HepG2 (cell line): ENCODE measurements at regions not wholly inside any gene's neighbourhood (a gene's known extent, or its start where the extent isn't known, plus 50 kb on each side); places are given as distances from the start of the nearest gene placed in this dataset.

Source experiments
- ATAC-seq: fragments of 200-7000 bp; cut with Tn5 transposase; 3 replicates; pipeline ENCODE4 v1.9.1; 2020; ENCODE audit warnings: mild to moderate bottlenecking, moderate library complexity
- BruUV-seq: library from RNA; stranded (reverse); fragments of 400-500 nt; replicated peaks from 2 replicates; lab custom pipeline; 2021; lab: Mats Ljungman, UMichigan
- CTCF ChIA-PET: fragments of 300-600 bp; formaldehyde crosslinking; extraction: SDS; loops from one replicate; lab custom pipeline; 2021; ENCODE audit warnings: low total read pairs, inconsistent platforms, low intra/inter-chr PET ratio; lab: Yijun Ruan, JAX
- POLR2A ChIA-PET: fragments of 350-600 bp; sonication (Branson Sonifier 250); formaldehyde crosslinking; loops from one replicate; lab custom pipeline; 2020; ENCODE audit warnings: antibody characterized with exemption, inconsistent platforms; lab: Yijun Ruan, JAX
- DNase-seq: peaks from one replicate; pipeline ENCODE4 v3.0.0-alpha.2; 2015; ENCODE audit warnings: low spot score
- FAIRE-seq: peaks from 3 replicates; lab custom pipeline; 2011; peaks lifted over from hg19 to GRCh38; lab: Jason Lieb, UNC
- H2AFZ ChIP-seq: one replicate; pipeline ENCODE4 v1.6.1; 2011; ENCODE audit warnings: low read length, inconsistent platforms
- H3K27ac ChIP-seq: fragments of 300-600 bp; 3 replicates; pipeline ENCODE4 v1.8.0; 2011; ENCODE audit warnings: mixed run types, mild to moderate bottlenecking, mixed read lengths, low read length, inconsistent platforms; ENCODE audit not compliant: insufficient read depth; ENCODE audit errors: extremely low read length
- H3K27me3 ChIP-seq, 2 experiments: fragments of 200-600 bp in 1 of 2; 2 replicates in 1 of 2; 3 replicates in 1 of 2; pipeline versions ENCODE4 v1.6.0 to v1.8.0; 2011; ENCODE audit warnings: low read length in 2 of 2, mild to moderate bottlenecking in 2 of 2, moderate library complexity in 2 of 2, inconsistent platforms in 1 of 2; ENCODE audit not compliant: insufficient read depth in 2 of 2, control insufficient read depth in 1 of 2
- H3K36me3 ChIP-seq, 2 experiments: fragments of 200-600 bp in 1 of 2; replicated peaks in 1 of 2; 2 replicates in 1 of 2; 3 replicates in 1 of 2; pipeline versions ENCODE4 v1.5.1 to v1.8.0; 2011; ENCODE audit warnings: low read length in 2 of 2, inconsistent platforms in 1 of 2; ENCODE audit not compliant: insufficient read depth in 2 of 2, control insufficient read depth in 1 of 2
- H3K4me1 ChIP-seq: 2 replicates; pipeline ENCODE4 v1.5.1; 2012; ENCODE audit warnings: low read length, inconsistent platforms; ENCODE audit not compliant: insufficient read depth
- H3K4me2 ChIP-seq: 2 replicates; pipeline ENCODE4 v1.6.0; 2011; ENCODE audit warnings: low read depth, low read length, inconsistent platforms
- H3K4me3 ChIP-seq, 3 experiments: fragments of 200-600 bp in 1 of 3; sonication (generic), shearing (Covaris generic) in 1 of 3; replicated peaks in 1 of 3; 2 replicates each; pipeline ENCODE4 v1.5.1; 2011 to 2016; ENCODE audit warnings: low read length in 3 of 3, inconsistent platforms in 2 of 3, low read depth in 2 of 3, mild to moderate bottlenecking in 2 of 3, control low read depth in 1 of 3, mixed read lengths in 1 of 3; ENCODE audit not compliant: insufficient read depth in 1 of 3
- H3K79me2 ChIP-seq: one replicate; pipeline ENCODE4 v1.6.1; 2011; ENCODE audit warnings: low read length, inconsistent platforms; ENCODE audit not compliant: insufficient read depth
- H3K9ac ChIP-seq: 2 replicates; pipeline ENCODE4 v1.6.0; 2011; ENCODE audit warnings: mild to moderate bottlenecking, low read depth, low read length, inconsistent platforms; ENCODE audit not compliant: insufficient read depth
- H3K9me3 ChIP-seq: 2 replicates; pipeline ENCODE4 v1.5.1; 2012; ENCODE audit warnings: mild to moderate bottlenecking, low read length
- H4K20me1 ChIP-seq: 2 replicates; pipeline ENCODE4 v1.6.0; 2011; ENCODE audit warnings: inconsistent platforms, mild to moderate bottlenecking, low read length, moderate library complexity; ENCODE audit not compliant: insufficient read depth
- FOXA3 ChIP-seq: IDR thresholded peaks from 2 replicates; pipeline ENCODE4 v1.6.1; 2016; ENCODE audit warnings: missing genetic modification reagents, missing compliant biosample characterization
- HNF4A ChIP-seq: sonication (generic); formaldehyde crosslinking; IDR thresholded peaks from 2 replicates; pipeline ENCODE4 v1.4.0; 2020; ENCODE audit warnings: missing genetic modification reagents
- NFIB ChIP-seq: sonication (generic); formaldehyde crosslinking; IDR thresholded peaks from 2 replicates; pipeline ENCODE4 v1.9.0; 2021; ENCODE audit warnings: missing genetic modification reagents, mild to moderate bottlenecking, borderline replicate concordance
- SOX13 ChIP-seq, 3 experiments: fragments of 450-650 bp in 1 of 3; sonication (generic) in 1 of 3; formaldehyde crosslinking in 1 of 3; IDR thresholded peaks in 2 of 3; conservative IDR thresholded peaks in 1 of 3; 2 replicates each; pipeline versions ENCODE4 v1.5.0 to v1.6.1; 2016 to 2020; ENCODE audit warnings: antibody characterized with exemption in 1 of 3, mild to moderate bottlenecking in 1 of 3, missing compliant biosample characterization in 1 of 3, missing genetic modification reagents in 1 of 3, moderate library complexity in 1 of 3
- ZFAT ChIP-seq: sonication (generic); formaldehyde crosslinking; conservative IDR thresholded peaks from 2 replicates; pipeline ENCODE4 v1.8.1; 2023; ENCODE audit warnings: missing genetic modification reagents, inconsistent platforms
- ZNF607 ChIP-seq: sonication (generic); formaldehyde crosslinking; IDR thresholded peaks from 2 replicates; pipeline ENCODE4 v1.5.1; 2020; ENCODE audit warnings: missing genetic modification reagents, mild to moderate bottlenecking, borderline replicate concordance
- ZNF674 ChIP-seq: sonication (generic); formaldehyde crosslinking; IDR thresholded peaks from 2 replicates; pipeline ENCODE4 v1.5.0; 2020; ENCODE audit warnings: low read depth, mild to moderate bottlenecking, missing genetic modification reagents
- in situ Hi-C: cut with HindIII; loops from 2 replicates; pipeline ENCODE4 v1.10.0; 2017; ENCODE audit warnings: low pct_unique_long_range_greater_than_20kb; ENCODE audit not compliant: extremely low pct_ligation_motif_present
- intact Hi-C: fragments of 100-400 bp; cut with micrococcal nuclease; formaldehyde crosslinking; loops from one replicate; pipeline ENCODE4 v1.10.0; 2022; ENCODE audit not compliant: unreplicated experiment
- TF ChIP-seq, protein P1 (sequence below): sonication (generic); formaldehyde crosslinking; IDR thresholded peaks from 2 replicates; pipeline ENCODE4 v1.4.0; 2020; ENCODE audit warnings: low read depth, mild to moderate bottlenecking, missing genetic modification reagents
- TF ChIP-seq, protein P2 (sequence below): IDR thresholded peaks from 2 replicates; pipeline ENCODE4 v1.4.0; 2020; ENCODE audit warnings: mild to moderate bottlenecking, missing genetic modification reagents
- TF ChIP-seq, protein P3 (sequence below): sonication (generic); formaldehyde crosslinking; IDR thresholded peaks from 2 replicates; pipeline ENCODE4 v1.5.0; 2020; ENCODE audit warnings: missing genetic modification reagents
- TF ChIP-seq, protein P4 (sequence below): sonication (generic); formaldehyde crosslinking; IDR thresholded peaks from 2 replicates; pipeline ENCODE4 v1.4.0; 2020; ENCODE audit warnings: low read depth, mild to moderate bottlenecking, missing genetic modification reagents

DNA sequence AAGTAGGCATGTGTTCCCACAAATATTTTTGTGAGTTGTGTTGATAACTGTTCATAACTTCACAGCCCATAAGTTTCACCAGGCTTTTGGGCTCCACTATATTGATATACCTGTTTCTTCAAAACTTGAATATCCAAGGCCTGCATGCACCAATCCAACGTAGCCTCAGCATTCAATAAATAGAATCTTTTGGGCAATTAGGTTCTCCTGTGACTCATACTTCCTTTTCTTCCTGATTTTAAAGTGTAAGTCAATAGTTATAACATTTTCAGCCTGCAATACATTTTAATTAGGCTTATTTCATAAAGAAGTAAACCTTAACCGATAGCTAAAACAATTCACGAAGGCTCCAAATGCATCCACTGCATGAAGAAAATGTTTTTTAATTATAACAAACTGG lies 97.8 kb upstream of the SPRED1 start (continued):
- no peak for TF ChIP-seq ZNF607

DNA sequence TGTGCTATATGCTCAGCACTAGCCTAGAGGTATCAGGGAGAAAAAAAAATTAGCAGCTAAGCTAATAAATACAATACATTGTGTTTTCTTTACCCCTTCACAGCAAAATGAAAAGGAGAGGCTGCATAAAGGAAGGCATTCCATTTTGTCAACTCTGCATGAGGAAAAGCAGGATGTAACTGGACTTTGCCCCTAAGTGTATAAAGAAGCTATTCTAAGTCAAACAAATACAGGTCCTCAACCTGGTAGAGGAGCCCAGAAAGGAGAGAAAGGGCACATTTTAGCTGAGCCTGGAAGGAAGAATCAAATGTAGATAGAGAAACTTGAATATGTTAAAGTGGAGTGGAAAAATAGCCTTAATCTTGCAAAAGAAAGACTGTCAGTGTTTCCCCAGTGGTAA lies 89.0 kb upstream of the SPRED1 start:
- Histone ChIP-seq H3K9ac (no peak overlapping the region), H3K4me1 (peaks cover 23% of the 10 kb centered on the region), H3K9me3 (no peaks in the 10 kb centered on the region), H4K20me1 (no peaks in the 10 kb centered on the region), H3K27me3 (no peaks in the 10 kb centered on the region), H3K4me3 (no peak overlapping the region), H3K36me3 (no peaks in the 10 kb centered on the region), H2AFZ (no peak overlapping the region), H3K79me2 (no peaks in the 10 kb centered on the region), H3K4me2 (peak overlapping the region; percentile 20; the same call in 1 of the 2 replicates), H3K27ac (no peak overlapping the region)
- no peak for TF ChIP-seq ZFAT
- peak; percentile 62 for TF ChIP-seq HNF4A (CRISPR knock-in tag)
- TF ChIP-seq, protein P1, sequence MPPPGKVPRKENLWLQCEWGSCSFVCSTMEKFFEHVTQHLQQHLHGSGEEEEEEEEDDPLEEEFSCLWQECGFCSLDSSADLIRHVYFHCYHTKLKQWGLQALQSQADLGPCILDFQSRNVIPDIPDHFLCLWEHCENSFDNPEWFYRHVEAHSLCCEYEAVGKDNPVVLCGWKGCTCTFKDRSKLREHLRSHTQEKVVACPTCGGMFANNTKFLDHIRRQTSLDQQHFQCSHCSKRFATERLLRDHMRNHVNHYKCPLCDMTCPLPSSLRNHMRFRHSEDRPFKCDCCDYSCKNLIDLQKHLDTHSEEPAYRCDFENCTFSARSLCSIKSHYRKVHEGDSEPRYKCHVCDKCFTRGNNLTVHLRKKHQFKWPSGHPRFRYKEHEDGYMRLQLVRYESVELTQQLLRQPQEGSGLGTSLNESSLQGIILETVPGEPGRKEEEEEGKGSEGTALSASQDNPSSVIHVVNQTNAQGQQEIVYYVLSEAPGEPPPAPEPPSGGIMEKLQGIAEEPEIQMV, result no peak
- 0 out of 2 replicates have a peak, but pooled peaks have one; percentile 24 for TF ChIP-seq FOXA3
- TF ChIP-seq ZNF674, result no peak
- no peak for TF ChIP-seq SOX13 (IDR thresholded peaks at IDR 0.05)
- TF ChIP-seq SOX13 (CRISPR knock-in tag; conservative IDR thresholded peaks at IDR 0.05 in 1 of 2, IDR thresholded peaks at IDR 0.05 in 1 of 2), result 0 out of 4 replicates have a peak, but pooled peaks of 1 of the 2 experiments have one; percentile 18
- TF ChIP-seq, protein P2, sequence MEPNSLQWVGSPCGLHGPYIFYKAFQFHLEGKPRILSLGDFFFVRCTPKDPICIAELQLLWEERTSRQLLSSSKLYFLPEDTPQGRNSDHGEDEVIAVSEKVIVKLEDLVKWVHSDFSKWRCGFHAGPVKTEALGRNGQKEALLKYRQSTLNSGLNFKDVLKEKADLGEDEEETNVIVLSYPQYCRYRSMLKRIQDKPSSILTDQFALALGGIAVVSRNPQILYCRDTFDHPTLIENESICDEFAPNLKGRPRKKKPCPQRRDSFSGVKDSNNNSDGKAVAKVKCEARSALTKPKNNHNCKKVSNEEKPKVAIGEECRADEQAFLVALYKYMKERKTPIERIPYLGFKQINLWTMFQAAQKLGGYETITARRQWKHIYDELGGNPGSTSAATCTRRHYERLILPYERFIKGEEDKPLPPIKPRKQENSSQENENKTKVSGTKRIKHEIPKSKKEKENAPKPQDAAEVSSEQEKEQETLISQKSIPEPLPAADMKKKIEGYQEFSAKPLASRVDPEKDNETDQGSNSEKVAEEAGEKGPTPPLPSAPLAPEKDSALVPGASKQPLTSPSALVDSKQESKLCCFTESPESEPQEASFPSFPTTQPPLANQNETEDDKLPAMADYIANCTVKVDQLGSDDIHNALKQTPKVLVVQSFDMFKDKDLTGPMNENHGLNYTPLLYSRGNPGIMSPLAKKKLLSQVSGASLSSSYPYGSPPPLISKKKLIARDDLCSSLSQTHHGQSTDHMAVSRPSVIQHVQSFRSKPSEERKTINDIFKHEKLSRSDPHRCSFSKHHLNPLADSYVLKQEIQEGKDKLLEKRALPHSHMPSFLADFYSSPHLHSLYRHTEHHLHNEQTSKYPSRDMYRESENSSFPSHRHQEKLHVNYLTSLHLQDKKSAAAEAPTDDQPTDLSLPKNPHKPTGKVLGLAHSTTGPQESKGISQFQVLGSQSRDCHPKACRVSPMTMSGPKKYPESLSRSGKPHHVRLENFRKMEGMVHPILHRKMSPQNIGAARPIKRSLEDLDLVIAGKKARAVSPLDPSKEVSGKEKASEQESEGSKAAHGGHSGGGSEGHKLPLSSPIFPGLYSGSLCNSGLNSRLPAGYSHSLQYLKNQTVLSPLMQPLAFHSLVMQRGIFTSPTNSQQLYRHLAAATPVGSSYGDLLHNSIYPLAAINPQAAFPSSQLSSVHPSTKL (CRISPR knock-in tag), result peak; percentile 40; the same call in 1 of the 2 replicates
- TF ChIP-seq NFIB, result no peak
- TF ChIP-seq, protein P3, sequence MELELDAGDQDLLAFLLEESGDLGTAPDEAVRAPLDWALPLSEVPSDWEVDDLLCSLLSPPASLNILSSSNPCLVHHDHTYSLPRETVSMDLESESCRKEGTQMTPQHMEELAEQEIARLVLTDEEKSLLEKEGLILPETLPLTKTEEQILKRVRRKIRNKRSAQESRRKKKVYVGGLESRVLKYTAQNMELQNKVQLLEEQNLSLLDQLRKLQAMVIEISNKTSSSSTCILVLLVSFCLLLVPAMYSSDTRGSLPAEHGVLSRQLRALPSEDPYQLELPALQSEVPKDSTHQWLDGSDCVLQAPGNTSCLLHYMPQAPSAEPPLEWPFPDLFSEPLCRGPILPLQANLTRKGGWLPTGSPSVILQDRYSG, result no peak
- TF ChIP-seq, protein P4, sequence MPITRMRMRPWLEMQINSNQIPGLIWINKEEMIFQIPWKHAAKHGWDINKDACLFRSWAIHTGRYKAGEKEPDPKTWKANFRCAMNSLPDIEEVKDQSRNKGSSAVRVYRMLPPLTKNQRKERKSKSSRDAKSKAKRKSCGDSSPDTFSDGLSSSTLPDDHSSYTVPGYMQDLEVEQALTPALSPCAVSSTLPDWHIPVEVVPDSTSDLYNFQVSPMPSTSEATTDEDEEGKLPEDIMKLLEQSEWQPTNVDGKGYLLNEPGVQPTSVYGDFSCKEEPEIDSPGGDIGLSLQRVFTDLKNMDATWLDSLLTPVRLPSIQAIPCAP (CRISPR knock-in tag), result no peak
- ATAC-seq (peak; percentile 62), DNase-seq (peak; percentile 33), FAIRE-seq (peak; percentile 26)
- in situ Hi-C loops, result no loop called here
- ChIA-PET POLR2A (no interaction called here), CTCF (no interaction called here)
- intact Hi-C loops, result no loop called here
- no TSS peak for BruUV-seq
